Stomach smooth muscle (tissue), 2 donors: ENCODE measurements at regions not wholly inside any gene's neighbourhood (a gene's known extent, or its start where the extent isn't known, plus 50 kb on each side); places are given as distances from the start of the nearest gene placed in this dataset.

Experiments used
- H3K27ac ChIP-seq: one replicate; pipeline ENCODE4 v1.7.0; 2013; ENCODE audit warnings: mild to moderate bottlenecking, low read length, inconsistent platforms
- H3K27me3 ChIP-seq, 2 donors: one replicate each; pipeline ENCODE4 v1.7.0; 2013; ENCODE audit warnings: low read length in 2 of 2; ENCODE audit not compliant: insufficient read depth in 2 of 2, control insufficient read depth in 1 of 2
- H3K36me3 ChIP-seq, 2 donors: one replicate each; pipeline ENCODE4 v1.7.0; 2013; ENCODE audit warnings: low read length in 2 of 2; ENCODE audit not compliant: control insufficient read depth in 2 of 2, insufficient read depth in 2 of 2
- H3K4me1 ChIP-seq: one replicate; pipeline ENCODE4 v1.7.0; 2013; ENCODE audit warnings: low read length; ENCODE audit not compliant: control insufficient read depth, insufficient read depth
- H3K4me3 ChIP-seq, 2 donors: one replicate each; pipeline ENCODE4 v1.7.0; 2013; ENCODE audit warnings: low read length in 2 of 2
- H3K9ac ChIP-seq, 2 donors: one replicate each; pipeline ENCODE4 v1.7.0; 2013; ENCODE audit warnings: low read length in 2 of 2, mild to moderate bottlenecking in 1 of 2
- H3K9me3 ChIP-seq, 2 donors: one replicate each; pipeline ENCODE4 v1.7.0; 2013; ENCODE audit warnings: low read length in 2 of 2; ENCODE audit not compliant: control insufficient read depth in 2 of 2
- donor health status: healthy.
- donor health status: Pancreatic carcinoma.

DNA sequence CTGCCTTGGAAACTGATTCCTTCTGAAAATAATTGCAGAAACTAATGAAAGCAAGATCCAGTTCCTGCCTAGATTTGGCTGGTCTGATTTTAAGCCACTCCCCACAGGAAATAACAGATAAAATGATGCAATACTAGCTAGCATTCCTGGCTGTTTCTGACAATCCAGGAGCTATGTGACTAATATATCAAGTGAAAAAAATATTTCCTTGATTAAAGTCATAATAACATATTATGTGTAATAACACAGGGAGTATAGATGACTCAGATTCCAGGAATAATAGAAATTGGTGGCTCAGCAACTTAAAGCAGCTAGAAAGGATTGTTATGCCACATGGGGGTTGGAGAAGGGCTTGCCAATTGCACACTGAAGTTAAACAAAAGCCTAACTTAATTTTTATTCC is 182.7 kb upstream of the SALL4 start:
- H3K4me1 ChIP-seq, result peaks cover 4% of the 10 kb centered on the region
- H3K36me3 ChIP-seq, result no peaks in the 10 kb centered on the region
- H3K27ac ChIP-seq, result no peak overlapping the region
- no peaks in the 10 kb centered on the region for H3K9me3 ChIP-seq
- no peak overlapping the region for H3K4me3 ChIP-seq
- no peak overlapping the region for H3K9ac ChIP-seq
- no peaks in the 10 kb centered on the region for H3K27me3 ChIP-seq

DNA sequence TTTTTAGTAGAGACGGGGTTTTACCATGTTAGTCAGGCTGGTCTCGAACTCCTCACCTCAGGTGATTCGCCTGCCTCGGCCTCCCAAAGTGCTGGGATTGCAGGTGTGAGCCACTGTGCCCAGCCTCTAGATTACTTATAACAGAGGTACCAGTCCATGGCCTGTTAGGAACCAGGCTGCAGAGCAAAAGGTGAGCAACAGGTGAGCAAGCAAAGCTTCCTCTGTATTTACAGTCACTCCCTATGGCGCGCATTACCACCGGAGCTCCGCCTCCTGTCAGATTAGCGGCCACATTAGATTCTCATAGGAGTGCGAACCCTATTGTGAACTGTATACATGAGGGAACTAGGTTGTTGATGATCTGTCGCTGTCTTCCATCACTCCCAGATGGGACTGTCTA is 178.0 kb upstream of the SALL4 start:
- Histone ChIP-seq H3K27me3 (no peaks in the 10 kb centered on the region), H3K9ac (no peak overlapping the region), H3K27ac (no peak overlapping the region), H3K36me3 (no peaks in the 10 kb centered on the region), H3K4me1 (no peaks in the 10 kb centered on the region), H3K4me3 (no peak overlapping the region), H3K9me3 (peaks cover 2 to 6% of the 10 kb centered on the region in 2 donors)

GRCh38 chr20:51979226-51979625 is 176.9 kb upstream of the SALL4 start:
- Histone ChIP-seq H3K4me1 (no peaks in the 10 kb centered on the region), H3K27ac (no peak overlapping the region), H3K4me3 (no peak overlapping the region), H3K9ac (no peak overlapping the region), H3K36me3 (no peaks in the 10 kb centered on the region), H3K27me3 (no peaks in the 10 kb centered on the region), H3K9me3 (peaks cover 2 to 6% of the 10 kb centered on the region in 2 donors)

DNA sequence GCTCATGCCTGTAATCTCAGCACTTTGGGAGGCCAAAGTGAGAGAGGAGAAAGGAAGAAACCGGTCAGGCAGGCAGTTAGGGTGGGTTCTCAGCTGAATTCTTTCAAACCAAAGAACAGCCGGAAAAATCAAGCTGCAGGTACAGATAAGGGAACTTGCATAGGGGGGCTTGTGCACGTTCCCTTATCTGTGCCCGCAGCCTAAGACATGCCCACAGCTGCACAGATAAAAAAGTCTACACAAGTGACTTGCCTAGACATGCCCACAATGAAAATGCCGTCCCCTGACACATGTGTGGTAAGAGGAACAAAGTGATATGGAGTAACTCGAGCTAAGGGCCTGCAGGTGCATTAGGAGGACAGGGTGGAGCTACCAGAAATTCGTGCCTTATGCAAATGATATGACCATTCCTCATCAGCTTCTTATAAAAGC is 175.8 kb upstream of the SALL4 start:
- no peak overlapping the region for H3K9ac ChIP-seq
- no peak overlapping the region for H3K27ac ChIP-seq
- no peak overlapping the region for H3K4me3 ChIP-seq
- no peaks in the 10 kb centered on the region for H3K27me3 ChIP-seq
- no peaks in the 10 kb centered on the region for H3K4me1 ChIP-seq
- H3K9me3 ChIP-seq, result peaks cover 2 to 6% of the 10 kb centered on the region in 2 donors
- no peaks in the 10 kb centered on the region for H3K36me3 ChIP-seq

GRCh38 chr20:51972056-51972455 is 169.7 kb upstream of the SALL4 start:
- Histone ChIP-seq H3K9ac (no peak overlapping the region), H3K4me1 (no peaks in the 10 kb centered on the region), H3K27me3 (no peaks in the 10 kb centered on the region), H3K36me3 (no peaks in the 10 kb centered on the region), H3K27ac (no peak overlapping the region), H3K4me3 (no peak overlapping the region), H3K9me3 (no peaks in the 10 kb centered on the region)

DNA sequence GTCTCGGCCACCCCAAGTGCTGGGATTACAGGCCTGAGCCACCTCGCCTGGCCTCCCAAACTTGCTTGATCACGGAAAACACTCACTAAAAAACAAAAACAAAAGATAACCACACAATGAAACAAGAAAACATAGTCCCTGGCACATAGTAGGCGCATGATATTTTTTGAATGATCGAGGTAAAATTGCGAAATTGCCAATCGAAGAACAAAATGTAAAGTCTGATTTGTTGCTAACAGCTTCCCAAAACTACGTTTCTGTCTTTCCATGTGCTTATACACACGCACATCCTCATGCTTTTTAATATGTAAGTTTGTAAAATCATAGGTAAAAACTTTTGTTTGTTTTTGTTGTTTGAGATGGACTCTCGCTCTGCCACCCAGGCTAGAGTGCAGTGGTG is 168.5 kb upstream of the SALL4 start:
- H3K27ac ChIP-seq, result no peak overlapping the region
- no peaks in the 10 kb centered on the region for H3K9me3 ChIP-seq
- H3K9ac ChIP-seq, result no peak overlapping the region
- no peaks in the 10 kb centered on the region for H3K4me1 ChIP-seq
- H3K36me3 ChIP-seq, result no peaks in the 10 kb centered on the region
- H3K27me3 ChIP-seq, result no peaks in the 10 kb centered on the region
- no peak overlapping the region for H3K4me3 ChIP-seq

DNA sequence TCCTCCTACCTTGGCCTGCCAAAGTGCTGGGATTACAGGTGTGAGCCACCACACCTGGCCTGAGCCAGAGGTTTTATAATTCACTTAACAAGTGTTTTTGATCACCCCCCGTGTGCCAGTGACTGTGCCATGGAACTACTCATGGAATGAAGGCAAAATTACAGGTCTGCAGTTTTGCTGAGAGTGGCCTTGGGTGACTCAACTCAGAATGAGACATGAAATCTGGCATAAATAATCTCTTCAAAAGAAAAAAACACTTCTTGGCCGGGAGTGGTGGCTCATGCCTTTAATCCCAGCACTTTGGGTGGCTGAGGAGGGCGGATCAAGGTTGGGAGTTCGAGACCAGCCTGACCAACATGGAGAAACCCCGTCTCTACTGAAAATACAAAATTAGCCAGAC is 166.9 kb upstream of the SALL4 start:
- Histone ChIP-seq H3K27me3 (no peaks in the 10 kb centered on the region), H3K4me3 (no peak overlapping the region), H3K36me3 (no peaks in the 10 kb centered on the region), H3K9ac (no peak overlapping the region), H3K4me1 (no peaks in the 10 kb centered on the region), H3K27ac (no peak overlapping the region), H3K9me3 (no peaks in the 10 kb centered on the region)

DNA sequence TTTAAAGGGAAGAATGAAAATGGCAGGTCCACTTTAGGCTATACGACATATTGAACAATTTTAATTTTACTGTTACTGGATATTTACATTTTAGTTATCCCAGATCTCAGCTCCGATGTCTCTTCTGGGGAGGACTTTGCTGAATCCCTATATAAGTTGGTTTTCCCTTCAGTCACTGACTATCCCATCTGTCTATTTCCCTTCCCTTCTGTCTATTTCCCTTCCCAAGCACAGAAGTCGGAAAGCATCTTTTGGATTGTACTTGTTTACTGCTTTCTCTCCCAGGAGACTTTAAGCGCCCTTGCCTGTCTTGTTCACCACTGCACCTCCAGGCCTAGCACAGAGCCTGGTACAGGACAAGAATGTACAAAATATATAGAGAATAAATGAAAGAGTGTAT is 165.8 kb upstream of the SALL4 start:
- H3K4me1 ChIP-seq, result no peaks in the 10 kb centered on the region
- no peak overlapping the region for H3K27ac ChIP-seq
- no peaks in the 10 kb centered on the region for H3K36me3 ChIP-seq
- H3K9me3 ChIP-seq, result no peaks in the 10 kb centered on the region
- no peaks in the 10 kb centered on the region for H3K27me3 ChIP-seq
- no peak overlapping the region for H3K4me3 ChIP-seq
- no peak overlapping the region for H3K9ac ChIP-seq

- H3K36me3 ChIP-seq, result no peaks in the 10 kb centered on the region
- H3K4me1 ChIP-seq, result no peaks in the 10 kb centered on the region
- H3K27me3 ChIP-seq, result peaks cover 0 to 2% of the 10 kb centered on the region in 2 donors
- H3K9ac ChIP-seq, result no peak overlapping the region
- no peak overlapping the region for H3K27ac ChIP-seq
- no peaks in the 10 kb centered on the region for H3K9me3 ChIP-seq
- H3K4me3 ChIP-seq, result no peak overlapping the region
Measured at GRCh38 chr20:51966296-51966971, 164.1 kb upstream of the SALL4 start.

GRCh38 chr20:51961964-51962761 is 159.8 kb upstream of the SALL4 start:
- Histone ChIP-seq H3K9me3 (no peaks in the 10 kb centered on the region), H3K9ac (no peak overlapping the region), H3K36me3 (no peaks in the 10 kb centered on the region), H3K4me3 (peak overlapping the region in 1 of 2 donors; percentile 8), H3K27me3 (peaks cover 0 to 2% of the 10 kb centered on the region in 2 donors), H3K27ac (no peak overlapping the region), H3K4me1 (no peaks in the 10 kb centered on the region)
